ENCODE measurements at regions not wholly inside any gene's neighbourhood (a gene's known extent, or its start where the extent isn't known, plus 50 kb on each side); places are given as distances from the start of the nearest gene placed in this dataset.

- dilution Hi-C loops (cut with HindIII; ENCODE audit: low sequenced_read_pairs, unreplicated experiment): no loop called here
- H3K79me1 ChIP-seq (ENCODE audit: low read depth in 1 of 2, low read length in 2 of 2): no peaks in the 10 kb centered on the region
- no peak overlapping the region for H4K5ac ChIP-seq (ENCODE audit: low read depth, low read length)
- no peak overlapping the region for H2BK5ac ChIP-seq (ENCODE audit: low read depth, low read length, poor library complexity, severe bottlenecking)
- no peaks in the 10 kb centered on the region for H3K9me1 ChIP-seq (ENCODE audit: insufficient read depth, low read length)
- H2BK20ac ChIP-seq (ENCODE audit: low read depth, low read length): no peak overlapping the region
- ATAC-seq (ENCODE audit: low read depth): no peak
- H2AFZ ChIP-seq (replicated peaks; ENCODE audit: low read length, poor library complexity): no peak overlapping the region
- no peak overlapping the region for H2AK9ac ChIP-seq (replicated peaks; ENCODE audit: low read depth, low read length, poor library complexity)
- no peak overlapping the region for H3K23ac ChIP-seq (ENCODE audit: low read depth, low read length)
- CTCF ChIA-PET: no interaction called here
- no peak overlapping the region for H2BK15ac ChIP-seq (ENCODE audit: low read depth, low read length)
- TF ChIP-seq RFX5 (IDR thresholded peaks at IDR 0.05; ENCODE audit: low read depth, low read length) (no peak), FOS (IDR thresholded peaks at IDR 0.05; ENCODE audit: low read depth, low read length) (no peak), RCOR1 (IDR thresholded peaks at IDR 0.05; ENCODE audit: insufficient replicate concordance, low read length) (no peak), CEBPB (IDR thresholded peaks at IDR 0.05; ENCODE audit: low read depth, low read length) (no peak), NFE2L2 (IDR thresholded peaks at IDR 0.05; ENCODE audit: low read depth, low read length) (no peak), ELK1 (IDR thresholded peaks at IDR 0.05; ENCODE audit: borderline replicate concordance, low read depth, low read length) (no peak), USF2 (IDR thresholded peaks at IDR 0.05; ENCODE audit: low read depth, low read length) (no peak)
- no peak overlapping the region for H2AK5ac ChIP-seq (ENCODE audit: low read depth, low read length)
- no peak overlapping the region for H3K27ac ChIP-seq (ENCODE audit: insufficient read depth, low read length)
- H4K8ac ChIP-seq (ENCODE audit: low read depth in 2 of 2, low read length in 2 of 2): no peak overlapping the region
- H3K36me3 ChIP-seq (ENCODE audit: control insufficient read depth, insufficient read depth, low read length): no peaks in the 10 kb centered on the region
- intact Hi-C loops (cut with micrococcal nuclease): no loop called here
- no peak overlapping the region for H3K14ac ChIP-seq (replicated peaks; ENCODE audit: low read depth, low read length)
- POLR2A ChIA-PET (ENCODE audit: unreplicated experiment): no interaction called here
- no peaks in the 10 kb centered on the region for H3K27me3 ChIP-seq (ENCODE audit: control insufficient read depth, insufficient read depth, low read length)
- H4K91ac ChIP-seq (ENCODE audit: insufficient read depth, low read depth, low read length): no peak overlapping the region
- no peak overlapping the region for H3K9ac ChIP-seq (ENCODE audit: low read depth, low read length)
- WGBS, 2 experiments (ENCODE audit: extremely low coverage in 2 of 2, insufficient read length in 1 of 2): no CpG with 5 or more reads among the region's 2 CpGs
- H3K4me1 ChIP-seq (ENCODE audit: control insufficient read depth, insufficient read depth, low read length): no peaks in the 10 kb centered on the region
- no peak overlapping the region for H3K56ac ChIP-seq (ENCODE audit: extremely low read depth, insufficient read depth, low read length)
- H3K18ac ChIP-seq (ENCODE audit: low read depth, low read length): no peak overlapping the region
- no peak overlapping the region for H3K4ac ChIP-seq (ENCODE audit: low read depth, low read length)
- H3K4me2 ChIP-seq (ENCODE audit: low read depth, low read length): no peak overlapping the region
- H2BK120ac ChIP-seq (ENCODE audit: low read depth, low read length): no peak overlapping the region
- no peaks in the 10 kb centered on the region for H3K9me3 ChIP-seq (ENCODE audit: control insufficient read depth, insufficient read depth, low read length)
- BruUV-seq (replicated peaks): no TSS peak
- no peaks in the 10 kb centered on the region for H4K20me1 ChIP-seq (ENCODE audit: insufficient read depth, low read length)
- in situ Hi-C loops (cut with MboI; ENCODE audit: low sequenced_read_pairs): no loop called here
- no peak overlapping the region for H3K4me3 ChIP-seq (ENCODE audit: insufficient read depth, low read depth, low read length)
- no peak for DNase-seq
These were observed 143.0 kb upstream of the FAM241A start for GRCh38 chr4:112002248-112002661.

Data from IMR-90 (cell line).